Smooth muscle cell (in vitro differentiated cells): ENCODE measurements at regions not wholly inside any gene's neighbourhood (a gene's known extent, or its start where the extent isn't known, plus 50 kb on each side); places are given as distances from the start of the nearest gene placed in this dataset.
"Not testable (repeated sequence)": the region's sequence is repeated elsewhere in the genome, so short reads cannot be mapped to it uniquely, and the experiment has no call there.

Experiments used
- DNase-seq: peaks from one replicate; lab custom pipeline; 2025; ENCODE audit not compliant: unreplicated experiment; lab: John Stamatoyannopoulos, UW
- H2AFZ ChIP-seq: fragments of 200-600 bp; sonication (generic); 2 replicates; pipeline ENCODE4 v1.6.0; 2016; ENCODE audit warnings: antibody characterized with exemption, low read depth, mild to moderate bottlenecking
- H3F3A ChIP-seq: fragments of 200-600 bp; sonication (generic); 2 replicates; pipeline ENCODE4 v1.6.0; 2017; ENCODE audit warnings: antibody characterized with exemption, low read depth
- H3K27ac ChIP-seq: fragments of 200-600 bp; sonication (generic); 2 replicates; pipeline ENCODE4 v1.5.1; 2016; ENCODE audit warnings: low read depth, mild to moderate bottlenecking
- H3K27me3 ChIP-seq: fragments of 200-600 bp; sonication (generic); 2 replicates; pipeline ENCODE4 v1.6.1; 2016; ENCODE audit warnings: low read depth, mild to moderate bottlenecking
- H3K36me3 ChIP-seq: fragments of 200-600 bp; sonication (generic); 2 replicates; pipeline ENCODE4 v1.5.1; 2016; ENCODE audit warnings: low read depth
- H3K4me1 ChIP-seq: fragments of 200-600 bp; sonication (generic); 2 replicates; pipeline ENCODE4 v1.5.1; 2016; ENCODE audit warnings: low read depth
- H3K4me2 ChIP-seq: fragments of 200-600 bp; sonication (generic); 2 replicates; pipeline ENCODE4 v1.6.0; 2016; ENCODE audit warnings: mild to moderate bottlenecking
- H3K4me3 ChIP-seq: fragments of 200-600 bp; sonication (generic); 2 replicates; pipeline ENCODE4 v1.5.1; 2016; ENCODE audit warnings: mild to moderate bottlenecking
- H3K79me2 ChIP-seq: fragments of 200-600 bp; sonication (generic); 2 replicates; pipeline ENCODE4 v1.6.0; 2016; ENCODE audit warnings: low read depth, mild to moderate bottlenecking
- H3K9ac ChIP-seq: fragments of 200-600 bp; sonication (generic); 2 replicates; pipeline ENCODE4 v1.6.0; 2016; ENCODE audit warnings: low read depth
- H3K9me3 ChIP-seq: fragments of 200-600 bp; sonication (generic); replicated peaks from 2 replicates; pipeline ENCODE4 v1.5.1; 2016; ENCODE audit warnings: low read depth
- H4K20me1 ChIP-seq: fragments of 200-600 bp; sonication (generic); 2 replicates; pipeline ENCODE4 v1.6.0; 2016; ENCODE audit warnings: low read depth
- WGBS: methylation state at CpG from one replicate; pipeline ENCODE4 v1.1.7; 2016; ENCODE audit warnings: low lambda C conversion rate; 5-methylcytosine and 5-hydroxymethylcytosine counted together
- TF ChIP-seq, protein P1 (sequence below): fragments of 200-600 bp; sonication (generic); IDR thresholded peaks from 2 replicates; pipeline ENCODE4 v1.5.1; 2017; ENCODE audit warnings: borderline replicate concordance, mild to moderate bottlenecking, antibody characterized with exemption; ENCODE audit not compliant: insufficient read depth, poor library complexity, severe bottlenecking

DNA sequence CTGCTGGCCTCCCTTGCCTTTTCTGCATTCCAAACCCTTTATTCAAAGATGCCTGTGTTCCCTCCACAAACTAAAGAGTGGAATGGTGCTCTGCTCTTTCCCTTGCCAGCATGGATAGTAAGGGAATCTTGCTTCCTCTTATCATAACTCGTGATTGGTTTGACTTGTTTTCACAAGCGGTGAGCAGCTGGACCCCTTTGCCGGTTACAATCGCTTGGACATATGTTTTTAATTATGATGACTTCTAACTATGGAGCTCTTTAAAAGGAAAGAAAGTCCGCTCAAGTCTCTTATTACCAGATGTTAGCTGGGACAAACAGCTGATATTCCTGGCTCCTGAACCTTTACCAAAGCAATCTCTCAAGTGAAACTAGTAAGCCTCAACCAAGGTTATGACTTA lies 1094.7 kb downstream of the UQCRFS1 start:
- Histone ChIP-seq H3K36me3 (no peaks in the 10 kb centered on the region), H2AFZ (no peak overlapping the region), H3K9ac (no peak overlapping the region), H3K4me3 (no peak overlapping the region), H3K79me2 (no peaks in the 10 kb centered on the region), H3K27ac (no peak overlapping the region), H3K27me3 (no peaks in the 10 kb centered on the region), H3F3A (no peaks in the 10 kb centered on the region), H3K9me3 (no peaks in the 10 kb centered on the region), H4K20me1 (no peaks in the 10 kb centered on the region), H3K4me2 (no peak overlapping the region), H3K4me1 (no peaks in the 10 kb centered on the region)
- TF ChIP-seq, protein P1, sequence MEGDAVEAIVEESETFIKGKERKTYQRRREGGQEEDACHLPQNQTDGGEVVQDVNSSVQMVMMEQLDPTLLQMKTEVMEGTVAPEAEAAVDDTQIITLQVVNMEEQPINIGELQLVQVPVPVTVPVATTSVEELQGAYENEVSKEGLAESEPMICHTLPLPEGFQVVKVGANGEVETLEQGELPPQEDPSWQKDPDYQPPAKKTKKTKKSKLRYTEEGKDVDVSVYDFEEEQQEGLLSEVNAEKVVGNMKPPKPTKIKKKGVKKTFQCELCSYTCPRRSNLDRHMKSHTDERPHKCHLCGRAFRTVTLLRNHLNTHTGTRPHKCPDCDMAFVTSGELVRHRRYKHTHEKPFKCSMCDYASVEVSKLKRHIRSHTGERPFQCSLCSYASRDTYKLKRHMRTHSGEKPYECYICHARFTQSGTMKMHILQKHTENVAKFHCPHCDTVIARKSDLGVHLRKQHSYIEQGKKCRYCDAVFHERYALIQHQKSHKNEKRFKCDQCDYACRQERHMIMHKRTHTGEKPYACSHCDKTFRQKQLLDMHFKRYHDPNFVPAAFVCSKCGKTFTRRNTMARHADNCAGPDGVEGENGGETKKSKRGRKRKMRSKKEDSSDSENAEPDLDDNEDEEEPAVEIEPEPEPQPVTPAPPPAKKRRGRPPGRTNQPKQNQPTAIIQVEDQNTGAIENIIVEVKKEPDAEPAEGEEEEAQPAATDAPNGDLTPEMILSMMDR, result no peak
- WGBS, result 48% methylated on average over 5 of the region's 5 CpGs
- DNase-seq, result no peak

DNA sequence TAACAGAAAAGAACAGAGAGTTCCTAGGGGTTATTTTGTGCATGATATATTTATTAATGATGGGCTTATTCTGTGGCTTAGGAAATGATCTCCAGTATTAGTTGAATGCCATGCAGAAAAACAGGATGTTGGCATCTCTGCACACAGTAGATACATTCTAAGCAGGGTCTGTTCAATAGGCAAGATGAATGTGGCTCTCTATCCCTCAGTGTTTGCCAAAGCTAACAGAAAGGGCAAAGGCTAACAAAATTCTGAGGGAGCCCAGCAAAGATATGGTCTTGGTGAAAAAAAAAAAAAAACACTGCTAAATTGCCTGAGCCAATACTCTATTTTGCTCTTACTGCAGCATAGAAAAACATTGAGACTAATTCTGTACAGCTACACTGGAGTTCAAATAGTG lies 1095.8 kb downstream of the UQCRFS1 start:
- no peak overlapping the region for H3K27ac ChIP-seq

DNA sequence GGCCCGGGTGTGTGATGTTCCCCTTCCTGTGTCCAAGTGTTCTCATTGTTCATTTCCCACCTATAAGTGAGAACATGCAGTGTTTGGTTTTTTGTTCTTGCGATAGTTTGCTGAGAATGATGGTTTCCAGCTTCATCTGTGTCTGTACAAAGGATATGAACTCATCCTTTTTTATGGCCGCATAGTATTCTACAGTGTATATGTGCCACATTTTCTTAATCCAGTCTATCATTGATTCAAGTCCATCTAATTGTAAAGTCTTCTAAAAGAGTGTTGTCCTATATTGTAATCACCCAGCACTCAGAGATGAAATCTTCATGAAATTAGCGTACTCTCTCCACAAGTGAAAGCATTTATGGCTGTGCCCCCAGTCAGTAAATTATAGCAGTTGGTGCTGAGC lies 1096.6 kb downstream of the UQCRFS1 start:
- not testable (repeated sequence) for DNase-seq, H3K36me3 ChIP-seq, H3K27ac ChIP-seq, H3K79me2 ChIP-seq, H3F3A ChIP-seq, H3K9me3 ChIP-seq, H4K20me1 ChIP-seq, H3K4me3 ChIP-seq, H3K4me1 ChIP-seq, H3K4me2 ChIP-seq, H3K9ac ChIP-seq, H3K27me3 ChIP-seq, H2AFZ ChIP-seq
- WGBS, result 91% methylated on average over 4 of the region's 4 CpGs

More for the DNA sequence above, 1095.8 kb downstream of the UQCRFS1 start:
- DNase-seq, result no peak
- Histone ChIP-seq H3K4me1 (no peaks in the 10 kb centered on the region), H3K9ac (no peak overlapping the region), H3K79me2 (no peaks in the 10 kb centered on the region), H3F3A (no peaks in the 10 kb centered on the region), H2AFZ (no peak overlapping the region), H3K4me3 (no peak overlapping the region), H4K20me1 (no peaks in the 10 kb centered on the region), H3K27me3 (no peaks in the 10 kb centered on the region), H3K36me3 (no peaks in the 10 kb centered on the region), H3K9me3 (no peaks in the 10 kb centered on the region), H3K4me2 (no peak overlapping the region)
- TF ChIP-seq, protein P1, result no peak

DNA sequence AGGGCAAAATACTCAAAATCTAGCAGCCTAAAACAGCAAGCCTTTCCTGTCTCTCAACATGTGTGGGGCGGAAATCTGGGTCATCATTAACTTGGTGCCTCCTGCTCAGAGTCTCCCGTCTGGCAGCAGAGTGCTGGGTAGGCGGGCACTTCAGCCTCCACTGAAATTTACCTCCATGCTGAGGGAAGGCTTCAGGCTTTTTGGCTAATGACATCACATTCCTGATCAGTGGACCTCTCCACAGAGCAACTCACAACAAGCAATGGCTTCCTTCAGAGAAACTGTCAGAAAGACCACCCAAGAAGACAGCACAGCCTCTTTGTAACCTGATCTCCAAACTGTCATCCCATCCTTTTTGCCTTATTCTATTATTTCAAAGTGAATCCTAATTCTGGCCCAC lies 1109.0 kb downstream of the UQCRFS1 start:
- WGBS, result 61% methylated on average over 3 of the region's 3 CpGs

DNA sequence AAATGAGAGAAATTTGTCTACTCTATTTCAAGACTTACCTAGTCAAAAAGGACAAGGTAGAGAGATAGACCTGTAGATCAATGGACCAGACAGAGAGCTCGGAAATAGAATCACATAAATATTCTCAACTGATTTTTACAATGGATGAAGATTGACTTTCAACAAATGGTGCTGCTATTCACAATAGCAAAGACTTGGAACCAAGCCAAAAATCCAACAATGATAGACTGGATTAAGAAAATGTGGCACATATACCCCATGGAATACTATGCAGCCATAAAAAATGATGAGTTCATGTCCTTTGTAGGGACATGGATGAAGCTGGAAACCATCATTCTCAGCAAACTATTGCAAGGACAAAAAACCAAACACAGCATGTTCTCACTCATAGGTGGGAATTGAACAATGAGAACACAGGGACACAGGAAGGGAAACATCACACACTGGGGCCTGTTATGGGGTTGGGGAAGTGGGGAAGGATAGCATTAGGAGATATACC lies 1128.2 kb downstream of the UQCRFS1 start:
- H3K36me3 ChIP-seq, result not testable (repeated sequence)

More for the DNA sequence above, 1109.0 kb downstream of the UQCRFS1 start:
- no peaks in the 10 kb centered on the region for H3K4me1 ChIP-seq
- no peak overlapping the region for H3K4me2 ChIP-seq
- H3K27me3 ChIP-seq, result no peaks in the 10 kb centered on the region
- no peak for DNase-seq
- no peaks in the 10 kb centered on the region for H3F3A ChIP-seq
- TF ChIP-seq, protein P1, result no peak
- H2AFZ ChIP-seq, result no peak overlapping the region
- no peak overlapping the region for H3K27ac ChIP-seq
- no peaks in the 10 kb centered on the region for H3K9me3 ChIP-seq
- H3K79me2 ChIP-seq, result no peaks in the 10 kb centered on the region
- no peaks in the 10 kb centered on the region for H3K36me3 ChIP-seq
- no peaks in the 10 kb centered on the region for H4K20me1 ChIP-seq
- H3K9ac ChIP-seq, result no peak overlapping the region
- no peak overlapping the region for H3K4me3 ChIP-seq

More for the DNA sequence above, 1128.2 kb downstream of the UQCRFS1 start:
- WGBS, result 88% methylated on average over 1 of the region's 1 CpG
- H3F3A ChIP-seq, H2AFZ ChIP-seq, H3K27ac ChIP-seq, DNase-seq, H3K27me3 ChIP-seq, H3K4me1 ChIP-seq, H3K4me3 ChIP-seq, H3K4me2 ChIP-seq, H3K9me3 ChIP-seq, H3K79me2 ChIP-seq, H4K20me1 ChIP-seq, H3K9ac ChIP-seq: not testable (repeated sequence)
